ENCODE measurements at regions not wholly inside any gene's neighbourhood (a gene's known extent, or its start where the extent isn't known, plus 50 kb on each side); places are given as distances from the start of the nearest gene placed in this dataset.

DNA sequence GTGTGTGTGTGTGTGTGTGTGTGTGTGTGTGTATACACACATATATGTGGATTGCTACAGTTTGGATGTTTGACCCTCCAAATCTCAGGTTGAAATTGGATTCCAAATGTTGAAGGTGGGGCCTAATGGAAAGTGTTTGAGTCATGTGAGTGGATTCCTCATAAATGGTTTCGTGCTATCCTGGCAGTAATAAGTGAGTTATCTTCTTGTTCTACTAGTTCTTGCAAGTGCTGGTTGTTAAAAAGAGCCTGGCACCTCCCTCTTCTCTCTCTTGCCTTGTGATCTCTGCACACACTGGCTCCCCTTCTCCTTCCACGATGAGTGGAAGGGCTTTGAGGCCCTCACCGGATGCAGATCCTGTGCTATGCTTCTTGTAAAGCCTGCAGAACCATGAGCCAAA lies 344.1 kb downstream of the SH2D1A start:
- no peak for TF ChIP-seq CTCF (IDR thresholded peaks at IDR 0.05 in 2 of 3, conservative IDR thresholded peaks at IDR 0.05 in 1 of 3; ENCODE audit: borderline replicate concordance in 1 of 3, insufficient read depth in 1 of 3, low read depth in 2 of 3, low read length in 2 of 3)
- TF ChIP-seq, protein P1, sequence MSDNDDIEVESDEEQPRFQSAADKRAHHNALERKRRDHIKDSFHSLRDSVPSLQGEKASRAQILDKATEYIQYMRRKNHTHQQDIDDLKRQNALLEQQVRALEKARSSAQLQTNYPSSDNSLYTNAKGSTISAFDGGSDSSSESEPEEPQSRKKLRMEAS (IDR thresholded peaks at IDR 0.05), result no peak
- TF ChIP-seq POLR2AphosphoS5 (IDR thresholded peaks at IDR 0.05; ENCODE audit: low read depth, low read length), result no peak

All from HCT116 (cell line).